ENCODE measurements at regions not wholly inside any gene's neighbourhood (a gene's known extent, or its start where the extent isn't known, plus 50 kb on each side); places are given as distances from the start of the nearest gene placed in this dataset.
A peak's percentile ranks its signal among the peaks of the same experiment; 100 is the strongest.

DNA sequence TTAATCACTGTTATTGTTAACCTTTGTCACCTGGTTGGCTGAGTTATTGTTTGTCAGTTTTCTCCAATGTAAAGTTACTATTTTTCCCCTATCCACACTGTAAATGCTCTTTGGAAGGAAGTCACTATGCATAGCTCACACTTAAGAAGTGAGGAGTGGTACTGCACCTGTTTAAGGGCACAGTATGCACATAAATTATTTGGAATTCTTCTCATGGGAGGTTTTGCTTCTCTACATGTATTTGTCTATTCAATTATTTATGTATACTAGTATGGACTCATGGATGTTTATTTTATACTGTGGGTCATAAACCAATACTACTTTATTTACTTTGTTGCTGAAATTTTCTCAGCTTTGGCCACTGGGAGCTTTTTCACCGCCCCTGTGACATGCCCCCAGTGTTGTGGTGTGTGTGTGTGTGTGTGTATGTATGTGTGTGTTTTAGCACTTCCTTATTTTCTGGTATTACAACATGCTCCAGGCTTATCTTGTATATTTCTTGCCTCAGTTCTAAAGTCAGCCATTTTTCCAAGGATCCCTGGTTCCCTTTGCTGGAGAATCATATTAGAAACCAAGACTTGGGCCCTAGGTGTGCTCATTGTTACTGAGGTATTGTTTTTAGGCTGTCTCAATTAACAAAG is 290.5 kb downstream of the KBTBD8 start:
- DNase-seq (ENCODE audit: low spot score): no peak

- DNase-seq (ENCODE audit: low spot score): no peak
Observed at GRCh38 chr3:67289626-67290025, 291.5 kb downstream of the KBTBD8 start.

DNA sequence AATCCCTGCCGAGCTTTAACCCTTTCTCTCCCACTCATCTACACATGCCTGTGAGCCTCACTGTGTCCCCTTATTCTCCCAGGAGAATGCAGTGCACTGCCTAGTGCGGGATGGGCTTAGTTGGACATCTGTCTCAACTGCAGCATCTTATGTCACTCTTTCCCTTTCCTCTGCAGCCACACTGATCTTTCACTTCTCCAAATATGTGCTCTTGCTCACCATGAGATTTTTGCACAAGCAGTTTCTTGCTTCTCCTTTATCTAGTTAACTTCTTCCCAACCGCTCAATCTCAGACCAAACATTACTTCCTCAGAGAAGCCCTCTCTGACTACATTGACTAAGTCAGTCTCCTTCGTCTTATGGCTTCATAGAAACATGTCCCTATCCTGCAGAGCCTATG is 292.3 kb downstream of the KBTBD8 start:
- no peak for DNase-seq (ENCODE audit: low spot score)

DNA sequence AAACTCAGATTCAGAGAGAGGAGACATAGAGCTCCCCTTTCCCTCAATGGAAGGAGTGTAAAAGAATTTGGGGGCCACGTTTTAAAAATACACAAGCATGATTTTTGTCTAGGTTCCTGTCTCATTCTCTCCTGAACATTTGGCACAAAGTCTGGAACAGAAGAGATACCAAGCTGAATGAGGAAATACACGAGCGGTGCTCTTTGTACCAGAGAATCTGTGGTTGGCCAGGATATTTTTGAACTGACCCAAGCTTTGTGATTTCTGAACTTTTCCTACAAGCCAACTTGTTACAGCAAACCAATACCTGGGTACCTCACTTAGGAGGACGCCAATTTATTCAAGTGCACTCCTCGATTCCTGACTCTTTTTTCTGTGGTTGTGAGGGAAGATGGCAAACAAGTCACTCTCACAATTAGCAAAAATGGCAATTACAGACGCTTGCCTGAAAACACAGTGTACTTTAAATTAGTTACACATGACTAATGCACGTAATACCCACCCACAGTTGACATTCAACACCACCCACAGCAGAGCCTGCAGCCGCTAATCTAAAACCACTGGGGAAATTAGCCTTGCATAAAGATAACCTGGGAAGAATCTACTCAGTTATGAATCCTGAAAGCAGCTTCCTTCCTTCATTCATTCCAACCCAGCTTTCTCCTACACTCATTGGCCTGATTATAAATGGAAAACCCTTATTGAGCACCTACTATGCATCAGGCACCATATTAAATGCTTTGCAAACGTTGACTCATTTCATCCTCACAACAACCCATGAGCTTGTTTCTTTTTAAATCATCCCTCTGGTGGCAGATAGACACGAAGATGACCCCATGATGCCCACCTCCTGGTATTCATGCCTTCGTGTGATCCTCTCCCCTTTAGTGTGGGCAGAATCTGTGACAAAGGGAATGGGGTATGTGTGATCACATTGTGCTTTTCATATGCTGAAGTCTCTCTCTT is 293.5 kb downstream of the KBTBD8 start:
- no peak for DNase-seq (ENCODE audit: low spot score)

GRCh38 chr3:67292356-67293121 is 294.4 kb downstream of the KBTBD8 start:
- DNase-seq (ENCODE audit: low spot score): peak; percentile 14

GRCh38 chr3:67294341-67294740 is 296.2 kb downstream of the KBTBD8 start:
- peak; percentile 69 for DNase-seq (ENCODE audit: low spot score)

DNA sequence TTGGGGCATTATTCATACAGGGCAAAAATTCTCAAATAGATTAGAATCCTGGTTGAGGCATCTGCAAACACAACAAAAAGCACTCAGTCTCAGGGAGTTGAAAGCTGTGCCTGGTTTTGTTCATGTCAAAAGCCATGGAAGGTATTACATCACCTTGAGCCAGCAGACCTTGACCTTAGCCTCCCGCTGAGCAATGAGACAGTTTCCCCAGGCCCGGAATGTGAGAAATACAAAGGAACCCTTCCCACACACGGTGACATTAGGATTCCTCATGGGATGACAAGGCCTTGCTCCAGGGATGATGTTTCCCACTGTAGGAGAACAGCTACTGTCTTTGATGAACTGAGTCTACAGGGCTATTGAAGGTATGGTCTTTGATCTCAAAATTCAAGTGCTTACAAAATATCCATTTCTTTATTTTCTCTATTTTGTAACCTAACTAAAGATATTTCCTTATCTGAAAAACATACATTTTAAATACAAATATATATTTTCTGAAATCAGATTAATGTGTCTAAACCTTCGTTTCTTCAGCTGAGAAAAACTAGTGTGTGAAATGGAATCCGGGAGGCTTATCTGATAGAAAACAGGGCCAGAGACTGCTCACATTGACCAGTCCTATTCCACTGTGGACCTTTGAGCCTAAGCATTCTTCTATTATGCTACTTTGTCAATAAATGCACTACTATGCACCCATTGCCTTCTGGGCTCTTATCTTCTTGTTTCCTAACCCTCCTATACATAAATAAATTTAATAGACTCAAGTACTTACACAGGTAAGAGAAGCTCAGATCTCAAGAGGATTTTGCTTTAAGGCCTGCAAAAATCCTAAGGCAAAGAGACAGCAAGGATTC is 298.2 kb downstream of the KBTBD8 start:
- DNase-seq (ENCODE audit: low spot score): peak; percentile 93

DNA sequence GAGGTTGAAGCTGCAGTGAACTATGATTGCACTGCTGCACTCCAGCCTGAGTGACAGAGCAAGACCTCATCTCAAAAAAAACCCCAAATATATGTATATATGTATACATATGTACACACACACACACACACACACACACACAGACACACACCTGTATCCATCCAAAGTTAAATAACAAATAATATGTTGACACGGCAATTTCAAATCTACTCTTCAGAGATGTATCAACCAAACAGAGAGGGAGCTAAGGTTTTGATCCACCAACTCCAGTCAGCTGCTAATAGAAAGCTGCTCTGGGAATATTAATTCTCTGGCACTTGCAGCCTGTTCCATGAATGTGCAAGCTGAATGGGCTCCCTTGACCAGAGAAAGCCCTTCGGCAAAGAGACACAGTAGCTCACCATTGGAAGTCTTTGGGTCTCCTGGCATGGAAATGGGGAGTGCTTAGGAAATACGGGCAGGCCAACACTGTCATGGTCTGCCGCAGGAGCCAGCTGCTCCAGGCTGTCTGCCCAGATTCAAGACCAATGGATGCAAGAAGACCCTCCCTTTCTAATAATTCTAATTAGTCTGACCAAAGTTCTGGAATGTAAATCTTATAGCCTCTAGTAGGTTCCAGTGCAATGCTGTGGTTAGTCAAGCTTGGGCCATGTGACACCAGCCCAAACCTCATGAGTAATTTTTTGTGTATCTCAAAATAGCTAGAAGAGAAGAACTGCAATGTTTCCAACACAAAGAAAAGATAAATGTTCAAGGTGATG is 299.8 kb downstream of the KBTBD8 start:
- peak; percentile 17 for DNase-seq (ENCODE audit: low spot score)

GRCh38 chr3:67301556-67301955 is 303.4 kb downstream of the KBTBD8 start:
- DNase-seq (ENCODE audit: low spot score): peak; percentile 73

DNA sequence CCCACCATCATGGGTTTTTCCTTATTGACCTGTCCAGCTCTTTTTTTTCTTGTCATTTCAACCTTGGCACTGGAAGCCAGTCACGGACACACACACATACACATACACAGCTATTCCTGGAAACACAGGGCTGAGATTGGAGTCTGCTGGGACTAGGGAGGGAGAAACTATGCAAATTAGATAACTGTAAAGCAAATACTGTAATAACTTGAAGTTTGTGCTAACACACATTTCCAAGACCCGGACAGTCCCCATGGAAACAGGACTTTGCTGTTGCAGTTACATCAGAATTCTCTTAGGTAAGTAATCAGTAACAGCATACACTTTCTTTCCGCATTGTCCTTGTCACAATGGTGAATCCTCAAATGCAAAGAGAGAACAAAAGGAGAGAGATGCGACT is 304.4 kb downstream of the KBTBD8 start:
- DNase-seq (ENCODE audit: low spot score): no peak

DNA sequence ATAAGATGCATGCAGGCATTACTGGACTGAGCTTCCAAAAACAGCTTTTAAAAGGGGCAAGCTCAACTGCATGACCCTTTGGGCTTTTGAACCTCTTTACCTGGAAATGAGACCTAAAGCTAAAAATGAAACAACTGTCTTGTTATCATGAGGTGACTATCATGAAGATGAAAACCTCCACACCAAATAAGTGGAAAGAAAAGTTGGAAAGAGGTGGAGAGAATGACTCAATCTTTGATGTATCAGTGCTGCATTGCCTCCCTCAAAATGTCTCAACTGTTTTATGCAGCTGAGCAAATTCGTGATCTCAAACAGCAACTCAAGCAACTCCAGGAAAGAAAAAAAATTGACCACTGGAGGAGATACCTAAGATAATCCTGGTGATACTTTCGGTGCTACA is 307.1 kb downstream of the KBTBD8 start:
- DNase-seq (ENCODE audit: low spot score): no peak

- no peak for DNase-seq (ENCODE audit: low spot score)
Observed at GRCh38 chr3:67305922-67306321, 307.8 kb downstream of the KBTBD8 start.

- no peak for DNase-seq (ENCODE audit: low spot score)
Observed at GRCh38 chr3:67311440-67311839, 313.3 kb downstream of the KBTBD8 start.

DNA sequence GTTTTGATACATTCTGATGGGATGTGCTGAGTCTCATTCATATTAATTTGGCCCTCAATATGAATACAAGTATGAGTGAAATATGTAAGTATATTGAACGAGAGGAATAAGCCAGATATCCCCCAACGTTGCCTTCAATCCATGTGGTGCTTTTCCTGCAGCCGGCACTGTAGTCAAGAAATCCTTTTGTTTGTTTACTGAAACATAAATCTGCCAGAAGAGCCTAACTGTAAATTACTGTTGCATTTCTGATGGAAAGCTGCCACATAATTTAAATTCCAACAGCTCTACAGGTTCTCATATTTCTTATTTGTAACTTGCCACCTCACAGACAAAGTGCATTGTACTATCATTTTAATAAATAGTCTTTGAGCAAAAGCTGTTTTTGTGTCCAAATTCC is 314.0 kb downstream of the KBTBD8 start:
- DNase-seq (ENCODE audit: low spot score): no peak

DNA sequence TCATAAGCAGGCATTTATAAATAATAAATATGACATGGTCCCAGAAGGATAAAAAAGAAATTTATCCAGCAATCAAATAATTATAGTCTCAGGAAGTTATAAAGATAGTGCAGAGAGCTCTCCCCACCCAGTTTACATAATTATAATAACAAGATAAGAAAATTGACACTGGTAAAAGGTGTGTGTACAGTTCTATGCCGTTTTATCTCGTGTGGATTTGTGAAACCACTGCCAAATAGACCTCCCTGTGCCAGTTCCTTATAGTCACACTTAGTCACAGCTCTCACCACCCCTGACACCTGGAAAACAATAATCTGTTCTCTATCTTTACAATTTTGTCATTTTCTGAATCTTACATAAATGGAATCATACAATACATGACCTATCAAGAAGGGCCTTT is 320.1 kb downstream of the KBTBD8 start:
- DNase-seq (ENCODE audit: low spot score): no peak

- DNase-seq (ENCODE audit: low spot score): no peak
Observed at GRCh38 chr3:67324554-67324953, 326.4 kb downstream of the KBTBD8 start.

Measured in kidney tubule cell (primary cell).